ENCODE measurements at regions not wholly inside any gene's neighbourhood (a gene's known extent, or its start where the extent isn't known, plus 50 kb on each side); places are given as distances from the start of the nearest gene placed in this dataset.

DNA sequence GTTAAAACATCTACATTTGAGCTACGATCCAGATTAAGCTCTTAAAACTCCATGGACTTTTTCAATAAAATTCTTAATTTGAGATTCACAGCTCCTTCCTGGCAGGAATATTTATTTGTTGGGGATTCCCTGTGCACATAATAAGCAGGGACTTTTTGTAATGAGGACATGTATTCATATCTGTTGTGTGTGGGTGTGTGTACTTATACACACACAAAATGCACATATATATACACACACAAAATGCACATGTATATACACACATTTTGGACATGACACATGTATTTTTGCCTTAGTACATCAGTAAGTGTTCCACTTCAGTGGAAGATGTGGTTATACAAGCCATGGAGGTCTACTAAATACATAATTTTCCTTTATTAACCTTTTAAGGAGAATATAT lies 1131.1 kb upstream of the CDH2 start:
- Histone ChIP-seq H3K4me1 (ENCODE audit: low read depth) (no peaks in the 10 kb centered on the region), H3K27me3 (no peaks in the 10 kb centered on the region), H3K36me3 (no peaks in the 10 kb centered on the region), H3K9me3 (ENCODE audit: low read depth) (no peaks in the 10 kb centered on the region), H3K27ac (no peak overlapping the region), H3K4me3 (no peak overlapping the region)
- TF ChIP-seq, protein P1, sequence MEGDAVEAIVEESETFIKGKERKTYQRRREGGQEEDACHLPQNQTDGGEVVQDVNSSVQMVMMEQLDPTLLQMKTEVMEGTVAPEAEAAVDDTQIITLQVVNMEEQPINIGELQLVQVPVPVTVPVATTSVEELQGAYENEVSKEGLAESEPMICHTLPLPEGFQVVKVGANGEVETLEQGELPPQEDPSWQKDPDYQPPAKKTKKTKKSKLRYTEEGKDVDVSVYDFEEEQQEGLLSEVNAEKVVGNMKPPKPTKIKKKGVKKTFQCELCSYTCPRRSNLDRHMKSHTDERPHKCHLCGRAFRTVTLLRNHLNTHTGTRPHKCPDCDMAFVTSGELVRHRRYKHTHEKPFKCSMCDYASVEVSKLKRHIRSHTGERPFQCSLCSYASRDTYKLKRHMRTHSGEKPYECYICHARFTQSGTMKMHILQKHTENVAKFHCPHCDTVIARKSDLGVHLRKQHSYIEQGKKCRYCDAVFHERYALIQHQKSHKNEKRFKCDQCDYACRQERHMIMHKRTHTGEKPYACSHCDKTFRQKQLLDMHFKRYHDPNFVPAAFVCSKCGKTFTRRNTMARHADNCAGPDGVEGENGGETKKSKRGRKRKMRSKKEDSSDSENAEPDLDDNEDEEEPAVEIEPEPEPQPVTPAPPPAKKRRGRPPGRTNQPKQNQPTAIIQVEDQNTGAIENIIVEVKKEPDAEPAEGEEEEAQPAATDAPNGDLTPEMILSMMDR (IDR thresholded peaks at IDR 0.05; ENCODE audit: low read depth, low read length), result no peak
- DNase-seq (ENCODE audit: low read depth in 1 of 2, low spot score in 1 of 2), result no peak

DNA sequence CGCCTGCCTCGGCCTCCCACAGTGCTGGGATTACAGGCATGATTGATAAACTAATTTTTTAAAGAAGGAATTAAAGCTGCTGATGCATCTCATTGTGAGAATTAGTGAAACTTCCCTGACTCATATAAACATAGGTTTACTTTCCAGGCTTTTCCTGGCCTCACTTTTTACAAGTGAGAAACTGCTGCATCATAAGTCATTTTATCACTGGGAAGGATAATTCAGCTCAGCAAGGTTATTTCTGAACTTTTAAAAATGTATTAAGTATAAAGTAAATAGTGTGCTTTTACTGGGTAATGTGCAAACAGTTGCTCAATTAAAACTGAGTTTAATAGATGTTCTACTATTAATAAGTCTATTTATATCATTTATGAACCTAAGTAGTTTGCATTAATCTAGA lies 1130.3 kb upstream of the CDH2 start:
- Histone ChIP-seq H3K4me3 (no peak overlapping the region), H3K27me3 (no peaks in the 10 kb centered on the region), H3K27ac (no peak overlapping the region), H3K36me3 (no peaks in the 10 kb centered on the region), H3K9me3 (ENCODE audit: low read depth) (no peaks in the 10 kb centered on the region), H3K4me1 (ENCODE audit: low read depth) (no peaks in the 10 kb centered on the region)
- DNase-seq (ENCODE audit: low read depth in 1 of 2, low spot score in 1 of 2), result no peak
- TF ChIP-seq, protein P1 (IDR thresholded peaks at IDR 0.05; ENCODE audit: low read depth, low read length), result no peak

DNA sequence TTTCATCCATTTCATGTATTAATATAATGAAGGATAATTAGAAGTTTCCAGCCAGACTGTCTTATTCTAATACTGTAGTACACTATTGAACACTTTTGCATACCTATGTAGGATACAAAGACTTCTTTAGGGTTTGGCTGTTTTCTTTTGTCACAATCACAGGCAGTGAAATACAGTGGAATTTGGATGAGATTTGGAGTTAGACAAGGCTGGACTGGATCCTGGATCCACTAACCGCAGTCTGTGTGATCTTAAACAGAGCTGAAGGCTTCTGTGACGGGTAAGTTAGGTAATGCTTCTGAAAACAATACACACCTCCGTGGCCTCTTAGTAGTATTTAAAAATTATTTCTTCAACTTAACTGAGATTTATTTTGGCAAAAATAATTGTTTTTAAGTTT lies 1128.6 kb upstream of the CDH2 start:
- DNase-seq (ENCODE audit: low read depth in 1 of 2, low spot score in 1 of 2), result no peak
- TF ChIP-seq, protein P1 (IDR thresholded peaks at IDR 0.05; ENCODE audit: low read depth, low read length), result no peak
- Histone ChIP-seq H3K4me1 (ENCODE audit: low read depth) (no peaks in the 10 kb centered on the region), H3K27me3 (no peaks in the 10 kb centered on the region), H3K9me3 (ENCODE audit: low read depth) (no peaks in the 10 kb centered on the region), H3K36me3 (no peaks in the 10 kb centered on the region), H3K4me3 (no peak overlapping the region), H3K27ac (no peak overlapping the region)

DNA sequence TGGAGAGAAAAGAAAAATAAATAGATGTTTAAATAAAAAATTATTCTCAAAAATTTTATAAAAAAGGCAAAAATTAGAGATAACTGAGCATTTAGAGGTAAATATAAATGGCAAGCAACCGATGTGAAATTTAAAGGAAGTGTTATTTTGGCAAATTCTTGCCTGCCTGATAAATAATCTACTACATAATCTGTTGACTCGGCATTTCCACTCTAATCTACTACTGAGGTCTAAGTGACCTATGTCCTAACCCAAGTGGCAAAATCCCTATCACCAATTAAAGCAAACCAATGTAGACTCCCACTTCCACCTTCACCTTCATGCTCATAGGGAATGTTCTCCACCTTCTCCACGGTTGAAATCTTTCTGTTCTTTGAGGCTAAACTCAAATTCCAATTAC lies 1124.1 kb upstream of the CDH2 start:
- Histone ChIP-seq H3K9me3 (ENCODE audit: low read depth) (no peaks in the 10 kb centered on the region), H3K4me1 (ENCODE audit: low read depth) (no peaks in the 10 kb centered on the region), H3K4me3 (no peak overlapping the region), H3K27ac (no peak overlapping the region), H3K36me3 (no peaks in the 10 kb centered on the region), H3K27me3 (no peaks in the 10 kb centered on the region)
- no peak for DNase-seq (ENCODE audit: low read depth in 1 of 2, low spot score in 1 of 2)
- TF ChIP-seq, protein P1 (IDR thresholded peaks at IDR 0.05; ENCODE audit: low read depth, low read length), result no peak

DNA sequence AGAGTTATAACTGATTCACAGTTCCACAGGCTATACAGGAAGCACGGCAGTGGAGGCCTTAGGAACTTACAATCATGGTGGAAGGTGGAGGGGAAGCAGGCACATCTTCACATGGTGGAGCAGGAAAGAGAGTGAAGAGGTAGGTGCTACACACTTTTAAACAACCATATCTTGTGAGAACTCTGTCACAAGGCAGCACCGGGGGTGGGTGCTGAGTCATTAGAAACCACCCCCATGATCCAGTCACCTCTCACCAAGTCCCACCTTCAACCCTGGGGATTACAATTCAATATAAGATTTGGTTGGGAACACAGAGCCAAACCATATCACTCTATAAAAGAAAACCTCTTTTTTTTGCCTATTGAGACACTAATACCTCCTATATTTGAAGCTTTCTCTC lies 1108.5 kb upstream of the CDH2 start:
- no peaks in the 10 kb centered on the region for H3K27me3 ChIP-seq
- no peaks in the 10 kb centered on the region for H3K9me3 ChIP-seq (ENCODE audit: low read depth)
- no peak overlapping the region for H3K4me3 ChIP-seq
- TF ChIP-seq, protein P1 (IDR thresholded peaks at IDR 0.05; ENCODE audit: low read depth, low read length), result no peak
- no peak for DNase-seq (ENCODE audit: low read depth in 1 of 2, low spot score in 1 of 2)
- H3K4me1 ChIP-seq (ENCODE audit: low read depth), result no peaks in the 10 kb centered on the region
- no peaks in the 10 kb centered on the region for H3K36me3 ChIP-seq
- H3K27ac ChIP-seq, result no peak overlapping the region

DNA sequence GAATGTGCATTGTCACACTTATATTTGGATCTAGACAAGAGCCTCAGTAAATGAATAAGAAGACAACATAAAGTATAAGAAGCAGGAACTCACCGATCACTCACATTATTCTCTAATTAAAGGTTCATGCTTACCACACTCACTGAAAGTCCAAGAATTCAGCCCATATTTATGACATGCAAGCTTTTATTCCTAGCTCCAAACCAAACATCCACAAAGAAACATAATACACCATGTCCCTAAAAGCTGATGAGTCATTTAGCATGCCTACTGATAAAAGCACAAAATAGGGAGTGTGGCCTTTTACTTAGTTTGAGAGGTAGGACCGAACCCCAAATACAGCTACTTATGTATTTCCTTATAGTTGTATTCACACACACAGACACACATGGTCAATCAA lies 1094.6 kb upstream of the CDH2 start:
- H3K4me1 ChIP-seq (ENCODE audit: low read depth), result no peaks in the 10 kb centered on the region
- TF ChIP-seq, protein P1 (IDR thresholded peaks at IDR 0.05; ENCODE audit: low read depth, low read length), result no peak
- H3K4me3 ChIP-seq, result no peak overlapping the region
- H3K27ac ChIP-seq, result no peak overlapping the region
- no peaks in the 10 kb centered on the region for H3K9me3 ChIP-seq (ENCODE audit: low read depth)
- H3K27me3 ChIP-seq, result no peaks in the 10 kb centered on the region
- no peaks in the 10 kb centered on the region for H3K36me3 ChIP-seq
- DNase-seq (ENCODE audit: low read depth in 1 of 2, low spot score in 1 of 2), result peak in 1 of 2 donors; percentile 40
